OCI-LY7 (cell line): ENCODE measurements at regions not wholly inside any gene's neighbourhood (a gene's known extent, or its start where the extent isn't known, plus 50 kb on each side); places are given as distances from the start of the nearest gene placed in this dataset.

Experiments
- EZH2phosphoT487 ChIP-seq: fragments of 200-600 bp; sonication (generic); IDR thresholded peaks from 2 replicates; pipeline ENCODE4 v1.6.1; 2018; ENCODE audit warnings: low read depth, borderline replicate concordance, mild to moderate bottlenecking, mixed run types, antibody characterized with exemption, low read length, moderate library complexity, mixed read lengths
- TF ChIP-seq, protein P1 (sequence below): fragments of 200-600 bp; sonication (generic); conservative IDR thresholded peaks from 2 replicates; pipeline ENCODE4 v1.5.1; 2014; ENCODE audit warnings: mild to moderate bottlenecking, antibody characterized with exemption, low read length, moderate library complexity, mixed read lengths

DNA sequence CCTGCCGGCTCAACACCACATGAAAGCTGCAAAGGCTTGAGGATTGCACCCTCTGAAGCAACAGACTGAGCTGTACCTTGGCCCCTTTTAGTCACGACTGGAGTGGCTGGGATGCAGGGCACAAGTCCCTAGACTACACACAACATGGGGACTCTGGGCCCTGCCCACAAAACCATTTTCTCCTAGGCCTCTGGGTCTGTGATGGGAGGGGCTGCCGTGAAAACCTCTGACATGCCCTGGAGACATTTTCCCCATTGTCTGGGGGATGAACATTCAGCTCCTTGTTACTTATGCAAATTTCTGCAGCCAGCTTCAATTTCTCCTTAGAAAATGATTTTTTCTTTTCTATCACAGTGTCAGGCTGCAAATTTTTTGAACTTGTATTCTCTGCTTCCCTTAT is 123.5 kb upstream of the SMARCAD1 start:
- TF ChIP-seq, protein P1, sequence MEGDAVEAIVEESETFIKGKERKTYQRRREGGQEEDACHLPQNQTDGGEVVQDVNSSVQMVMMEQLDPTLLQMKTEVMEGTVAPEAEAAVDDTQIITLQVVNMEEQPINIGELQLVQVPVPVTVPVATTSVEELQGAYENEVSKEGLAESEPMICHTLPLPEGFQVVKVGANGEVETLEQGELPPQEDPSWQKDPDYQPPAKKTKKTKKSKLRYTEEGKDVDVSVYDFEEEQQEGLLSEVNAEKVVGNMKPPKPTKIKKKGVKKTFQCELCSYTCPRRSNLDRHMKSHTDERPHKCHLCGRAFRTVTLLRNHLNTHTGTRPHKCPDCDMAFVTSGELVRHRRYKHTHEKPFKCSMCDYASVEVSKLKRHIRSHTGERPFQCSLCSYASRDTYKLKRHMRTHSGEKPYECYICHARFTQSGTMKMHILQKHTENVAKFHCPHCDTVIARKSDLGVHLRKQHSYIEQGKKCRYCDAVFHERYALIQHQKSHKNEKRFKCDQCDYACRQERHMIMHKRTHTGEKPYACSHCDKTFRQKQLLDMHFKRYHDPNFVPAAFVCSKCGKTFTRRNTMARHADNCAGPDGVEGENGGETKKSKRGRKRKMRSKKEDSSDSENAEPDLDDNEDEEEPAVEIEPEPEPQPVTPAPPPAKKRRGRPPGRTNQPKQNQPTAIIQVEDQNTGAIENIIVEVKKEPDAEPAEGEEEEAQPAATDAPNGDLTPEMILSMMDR, result no peak
- TF ChIP-seq EZH2phosphoT487, result no peak
